ENCODE measurements at regions not wholly inside any gene's neighbourhood (a gene's known extent, or its start where the extent isn't known, plus 50 kb on each side); places are given as distances from the start of the nearest gene placed in this dataset.

- Histone ChIP-seq H4K91ac (ENCODE audit: insufficient read length, low read depth, low read length) (no peak overlapping the region), H2AFZ (ENCODE audit: low read length) (no peak overlapping the region), H3K23ac (ENCODE audit: insufficient read length, low read depth, low read length) (no peak overlapping the region), H2BK5ac (ENCODE audit: insufficient read length, low read length) (no peak overlapping the region), H3K79me2 (ENCODE audit: insufficient read depth, low read length) (no peaks in the 10 kb centered on the region), H3K4me1 (ENCODE audit: insufficient read depth, low read length) (no peaks in the 10 kb centered on the region), H2BK120ac (ENCODE audit: low read depth, low read length, poor library complexity, severe bottlenecking) (no peak overlapping the region), H3K18ac (ENCODE audit: insufficient read length, low read depth, low read length) (no peak overlapping the region), H4K20me1 (ENCODE audit: control insufficient read depth, insufficient read depth, insufficient read length) (no peaks in the 10 kb centered on the region), H3K9ac (ENCODE audit: extremely low read depth, insufficient read length, low read length) (no peak overlapping the region), H3T11ph (ENCODE audit: low read length) (no peak overlapping the region), H3K9me3 (ENCODE audit: control insufficient read depth, low read depth, low read length) (no peaks in the 10 kb centered on the region), H3K4me2 (ENCODE audit: insufficient read depth, insufficient read length, low read length) (no peak overlapping the region), H2AK5ac (ENCODE audit: insufficient read length, low read length) (no peak overlapping the region), H4K5ac (ENCODE audit: insufficient read length, low read depth, low read length) (no peak overlapping the region), H2BK15ac (ENCODE audit: low read depth, low read length) (no peak overlapping the region), H3K14ac (ENCODE audit: insufficient read depth, low read length) (no peak overlapping the region), H3K27ac (ENCODE audit: insufficient read length, low read depth, low read length) (no peak overlapping the region), H3K27me3 (ENCODE audit: insufficient read depth, low read length) (no peaks in the 10 kb centered on the region), H3K56ac (ENCODE audit: insufficient read length, low read depth, low read length) (no peak overlapping the region), H3K79me1 (ENCODE audit: insufficient read depth, low read depth, low read length, poor library complexity, severe bottlenecking) (no peaks in the 10 kb centered on the region), H4K8ac (replicated peaks; ENCODE audit: insufficient read length, low read depth, low read length) (no peak overlapping the region), H3K23me2 (ENCODE audit: insufficient read length, low read depth, low read length, poor library complexity, severe bottlenecking) (no peaks in the 10 kb centered on the region), H2BK20ac (ENCODE audit: low read depth, low read length, poor library complexity, severe bottlenecking) (no peak overlapping the region), H2BK12ac (ENCODE audit: insufficient read length, low read depth, low read length) (no peak overlapping the region), H3K4ac (ENCODE audit: low read depth, low read length) (no peak overlapping the region)
- H3K4me3 Mint-ChIP-seq = no peak overlapping the region
- no peaks in the 10 kb centered on the region for H3K9me3 Mint-ChIP-seq
- H3K27me3 Mint-ChIP-seq (ENCODE audit: low read depth) = peaks cover 2% of the 10 kb centered on the region; the same call in 1 of the 2 replicates
- H3K36me3 Mint-ChIP-seq (ENCODE audit: insufficient read depth in 1 of 3, low read depth in 3 of 3) = no peaks in the 10 kb centered on the region
- DNase-seq = no peak
- H3K27ac Mint-ChIP-seq = no peak overlapping the region
- H3K4me1 Mint-ChIP-seq = no peaks in the 10 kb centered on the region; a peak in 1 of 4 replicates
- no CpG with 5 or more reads among the region's 5 CpGs for WGBS (ENCODE audit: extremely low coverage, insufficient read length, low lambda C conversion rate)
- TF ChIP-seq CTCF (conservative IDR thresholded peaks at IDR 0.05) = no peak
These were observed 230.8 kb downstream of the TMEM182 start for GRCh38 chr2:102992607-102993006.

All from H9 (cell line).